Thoracic aorta (tissue), 2 donors: ENCODE measurements at regions not wholly inside any gene's neighbourhood (a gene's known extent, or its start where the extent isn't known, plus 50 kb on each side); places are given as distances from the start of the nearest gene placed in this dataset.

ENCODE experiments used
- ATAC-seq: fragments of 150-250 bp; one replicate; pipeline ENCODE4 v1.8.0; 2017; ENCODE audit warnings: low read depth; ENCODE audit not compliant: insufficient number of reproducible peaks, low FRiP score
- DNase-seq: peaks from one replicate; pipeline ENCODE4 v3.0.0-alpha.2; 2020; ENCODE audit warnings: low spot score
- H3K27ac ChIP-seq, 2 donors: fragments of 200-600 bp; sonication (generic); 1 replicate in 1 of 2; 2 replicates in 1 of 2; pipeline ENCODE4 v1.5.1; 2016; ENCODE audit warnings: mild to moderate bottlenecking in 2 of 2, moderate library complexity in 2 of 2
- H3K27me3 ChIP-seq: fragments of 200-600 bp; sonication (generic); replicated peaks from 2 replicates; pipeline ENCODE4 v1.6.0; 2016; ENCODE audit warnings: mild to moderate bottlenecking; ENCODE audit not compliant: insufficient read depth
- H3K36me3 ChIP-seq: fragments of 200-600 bp; sonication (generic); one replicate; pipeline ENCODE4 v1.5.1; 2016
- H3K4me1 ChIP-seq, 2 donors: fragments of 200-600 bp; sonication (generic); 1 replicate in 1 of 2; 2 replicates in 1 of 2; pipeline versions ENCODE4 v1.5.1 to v1.6.0; 2016; ENCODE audit warnings: low read depth in 2 of 2, mild to moderate bottlenecking in 1 of 2; ENCODE audit not compliant: control insufficient read depth in 1 of 2
- H3K4me3 ChIP-seq: fragments of 200-600 bp; sonication (generic); 2 replicates; pipeline ENCODE4 v1.5.1; 2016; ENCODE audit warnings: mild to moderate bottlenecking
- H3K9me3 ChIP-seq: fragments of 200-600 bp; sonication (generic); 2 replicates; pipeline ENCODE4 v1.5.1; 2016
- CTCF ChIP-seq: fragments of 200-600 bp; sonication (generic); IDR thresholded peaks from one replicate; pipeline ENCODE4 v1.5.1; 2019; ENCODE audit warnings: antibody characterized with exemption

DNA sequence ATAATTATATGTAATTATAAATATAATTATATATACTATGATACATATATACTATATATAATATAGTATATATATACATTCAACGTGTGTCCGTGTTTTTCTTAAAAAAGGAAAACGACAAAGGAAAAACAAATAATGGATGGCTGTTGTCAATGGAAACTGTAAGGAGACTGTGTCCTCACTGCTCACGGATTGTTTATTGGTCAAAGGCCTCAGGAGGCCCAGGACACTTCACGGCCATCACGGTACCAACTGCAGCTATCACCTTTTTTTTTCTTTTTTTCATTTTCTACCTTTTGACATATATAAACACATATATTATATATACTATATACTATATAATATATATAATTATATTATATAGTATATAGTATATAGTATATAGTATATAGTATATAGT lies 113.4 kb downstream of the SPTSSA start:
- H3K4me1 ChIP-seq = no peaks in the 10 kb centered on the region
- H3K4me3 ChIP-seq = no peak overlapping the region
- TF ChIP-seq CTCF = no peak
- ATAC-seq (no peak), DNase-seq (no peak)
- no peaks in the 10 kb centered on the region for H3K9me3 ChIP-seq
- no peak overlapping the region for H3K27ac ChIP-seq
- no peaks in the 10 kb centered on the region for H3K36me3 ChIP-seq
- no peaks in the 10 kb centered on the region for H3K27me3 ChIP-seq

DNA sequence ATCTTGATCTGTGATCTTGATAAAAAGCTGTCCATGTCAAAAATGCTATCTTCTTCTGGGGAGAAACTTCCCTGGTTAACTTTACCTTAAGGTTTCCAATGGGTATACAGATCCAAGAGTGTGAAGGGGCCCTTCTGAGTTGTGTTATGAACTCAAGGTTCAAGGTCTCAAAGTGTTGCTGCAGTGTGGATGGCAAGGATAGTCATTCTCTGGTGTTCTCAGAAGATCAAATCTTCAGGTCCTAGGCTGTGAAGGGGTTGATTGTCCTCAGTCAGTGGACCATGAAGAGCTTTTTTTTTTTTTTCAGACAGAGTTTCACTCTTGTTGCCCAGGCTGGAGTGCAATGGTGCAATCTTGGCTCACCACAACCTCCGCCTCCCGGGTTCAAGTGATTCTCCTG lies 114.4 kb downstream of the SPTSSA start:
- no peaks in the 10 kb centered on the region for H3K9me3 ChIP-seq
- ATAC-seq = no peak
- no peak for DNase-seq
- no peak overlapping the region for H3K4me3 ChIP-seq
- H3K4me1 ChIP-seq = no peaks in the 10 kb centered on the region
- no peak overlapping the region for H3K27ac ChIP-seq
- no peak for TF ChIP-seq CTCF
- no peaks in the 10 kb centered on the region for H3K27me3 ChIP-seq
- no peaks in the 10 kb centered on the region for H3K36me3 ChIP-seq

DNA sequence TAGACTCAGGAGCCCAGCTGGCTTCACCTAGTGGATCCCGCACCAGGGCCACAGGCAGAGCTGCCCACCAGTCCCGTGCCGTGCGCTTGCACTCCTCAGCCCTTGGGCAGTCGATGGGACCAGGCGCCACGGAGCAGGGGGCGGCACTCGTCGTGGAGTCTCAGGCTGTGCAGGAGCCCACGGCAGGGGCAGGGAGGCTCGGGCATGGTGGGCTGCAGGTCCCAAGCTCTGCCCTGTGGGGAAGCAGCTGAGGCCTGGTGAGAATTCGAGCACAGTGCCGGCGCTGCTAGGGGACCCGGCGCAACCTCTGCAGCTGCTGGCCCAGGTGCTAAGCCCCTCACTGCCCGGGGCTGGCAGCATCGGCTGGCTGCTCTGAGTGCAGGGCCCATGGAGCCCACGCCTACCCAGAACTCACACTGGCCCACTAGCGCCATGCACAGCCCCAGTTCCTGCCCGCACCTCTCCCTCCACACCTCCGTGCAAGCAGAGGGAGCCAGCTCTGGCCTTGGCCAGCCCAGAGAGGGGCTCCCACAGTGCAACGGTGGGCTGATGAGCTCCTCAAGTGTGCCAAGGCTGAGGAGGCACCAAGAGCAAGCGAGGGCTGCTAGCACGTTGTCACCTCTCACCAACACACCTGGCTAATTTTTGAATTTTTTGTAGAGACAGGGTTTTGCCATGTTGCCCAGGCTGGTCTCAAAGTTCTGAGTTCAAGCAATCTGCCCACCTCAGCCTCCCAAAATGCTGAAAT lies 116.1 kb downstream of the SPTSSA start:
- Histone ChIP-seq H3K27ac (no peak overlapping the region), H3K4me3 (no peak overlapping the region), H3K36me3 (no peaks in the 10 kb centered on the region), H3K4me1 (no peaks in the 10 kb centered on the region), H3K9me3 (no peaks in the 10 kb centered on the region), H3K27me3 (no peaks in the 10 kb centered on the region)
- no peak for ATAC-seq
- TF ChIP-seq CTCF = no peak
- no peak for DNase-seq

DNA sequence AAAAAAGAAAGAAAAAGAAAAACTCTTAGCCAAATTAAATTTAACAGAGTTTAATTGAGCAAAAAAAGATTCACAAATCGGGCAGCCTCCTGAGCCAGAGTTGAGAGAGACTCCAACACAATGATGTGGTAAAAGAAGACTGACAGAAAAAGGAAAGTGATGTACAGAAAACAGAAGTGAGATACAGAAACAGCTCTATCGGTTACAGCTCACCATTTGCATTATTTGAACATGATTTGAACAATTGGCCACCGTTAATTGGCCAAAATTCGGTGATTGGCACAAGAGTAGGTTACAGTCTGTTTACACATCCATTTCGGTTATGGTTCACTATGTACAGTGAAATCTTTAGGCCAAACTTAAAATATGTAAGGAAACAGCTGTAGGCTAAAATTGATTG lies 117.7 kb downstream of the SPTSSA start:
- H3K36me3 ChIP-seq = no peaks in the 10 kb centered on the region
- H3K9me3 ChIP-seq = no peaks in the 10 kb centered on the region
- ATAC-seq = no peak
- no peak overlapping the region for H3K4me3 ChIP-seq
- H3K4me1 ChIP-seq = no peaks in the 10 kb centered on the region
- H3K27ac ChIP-seq = no peak overlapping the region
- DNase-seq = no peak
- no peaks in the 10 kb centered on the region for H3K27me3 ChIP-seq
- TF ChIP-seq CTCF = no peak

DNA sequence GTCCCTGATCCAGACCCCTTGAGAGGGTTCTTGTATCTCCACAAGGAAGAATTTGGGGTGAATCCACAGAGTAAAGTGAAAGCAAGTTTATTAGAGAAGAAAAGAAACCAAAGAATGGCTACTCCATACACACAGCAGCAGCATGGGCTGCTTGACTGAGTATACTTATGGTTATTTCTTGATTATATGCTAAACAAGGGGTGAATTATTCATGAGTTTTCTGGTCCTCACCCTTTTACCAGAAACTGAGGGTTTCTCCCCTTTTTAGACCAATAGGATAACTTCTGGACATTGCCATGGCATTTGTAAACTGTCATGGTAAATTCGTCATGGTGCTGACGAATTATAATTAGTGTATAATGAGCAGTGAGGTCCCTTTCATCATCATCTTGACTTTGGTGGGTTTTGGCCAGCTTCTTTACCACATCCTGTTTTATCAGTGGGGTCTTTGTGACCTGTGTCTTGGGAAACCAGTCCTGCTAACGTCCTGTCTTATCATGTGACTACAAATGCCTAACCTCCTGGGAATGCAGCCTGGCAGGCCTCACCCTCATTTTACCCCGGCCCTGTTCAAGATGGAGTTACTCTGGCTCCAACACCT lies 121.9 kb downstream of the SPTSSA start:
- Histone ChIP-seq H3K4me1 (no peaks in the 10 kb centered on the region), H3K27ac (no peak overlapping the region), H3K9me3 (no peaks in the 10 kb centered on the region), H3K36me3 (no peaks in the 10 kb centered on the region), H3K27me3 (no peaks in the 10 kb centered on the region), H3K4me3 (no peak overlapping the region)
- DNase-seq (no peak), ATAC-seq (no peak)
- TF ChIP-seq CTCF = no peak
